Pancreas (tissue), 10 donors: ENCODE measurements at regions not wholly inside any gene's neighbourhood (a gene's known extent, or its start where the extent isn't known, plus 50 kb on each side); places are given as distances from the start of the nearest gene placed in this dataset.

Experiments used
- ATAC-seq, 4 donors: fragments of 200-7000 bp; cut with Tn5 transposase; one replicate each; pipeline versions ENCODE4 v1.8.0 to v1.9.1; 2020; ENCODE audit warnings: mild to moderate bottlenecking in 4 of 4, moderate library complexity in 4 of 4
- DNase-seq, 6 donors: peaks; one replicate each; pipeline ENCODE4 v3.0.0-alpha.2; 2020
- FAIRE-seq: peaks from 2 replicates; lab custom pipeline; 2012; peaks lifted over from hg19 to GRCh38; lab: Jason Lieb, UNC
- H3K27ac ChIP-seq, 4 donors: fragments of 200-600 bp; sonication (generic); 1 replicate in 3 of 4; 2 replicates in 1 of 4; pipeline versions ENCODE4 v1.5.0 to v1.8.0; 2020
- H3K27me3 ChIP-seq, 4 donors: fragments of 200-600 bp; one replicate each; pipeline ENCODE4 v1.8.0; 2021
- H3K36me3 ChIP-seq, 3 donors: fragments of 200-600 bp; sonication (generic) in 1 of 3; one replicate each; pipeline versions ENCODE4 v1.5.0 to v1.8.0; 2020 to 2021
- H3K4me1 ChIP-seq, 3 donors: fragments of 200-600 bp; one replicate each; pipeline ENCODE4 v1.8.0; 2021
- H3K4me3 ChIP-seq, 4 donors: fragments of 200-600 bp; sonication (generic) in 2 of 4; one replicate each; pipeline versions ENCODE4 v1.5.0 to v1.8.0; 2020 to 2021
- H3K9me3 ChIP-seq, 4 donors: fragments of 200-600 bp; one replicate each; pipeline ENCODE4 v1.8.0; 2021
- CTCF ChIP-seq, 4 donors: fragments of 200-600 bp; sonication (generic) in 3 of 4; IDR thresholded peaks; one replicate each; pipeline versions ENCODE4 v1.5.0 to v1.8.0; 2021; ENCODE audit warnings: antibody characterized with exemption in 4 of 4
- WGBS, 2 donors: extraction: QIAGEN DNeasy Blood & Tissue Kit; methylation state at CpG; one replicate each; pipeline ENCODE4 v1.1.7; 2013; 5-methylcytosine and 5-hydroxymethylcytosine counted together
- intact Hi-C, 3 donors: fragments of 100-400 bp; cut with DNase I; formaldehyde crosslinking; loops; one replicate each; pipeline versions ENCODE4 v1.11.1 to v1.14.2; 2022
- donor health status: healthy with polysubstance abuse.
- donor health status: DM: no; HTN: no; CAD: no; lungs with moderate emphysema.
- donor health status: DM: no; HTN: no; CAD: no.
- donor health status: control.
- donor health status: control.
- donor health status: Bipolar disorder and iron deficiency.
- donor health status: DM: yes; HTN: yes; CAD: no.
- donor health status: DM: no; HTN: no; CAD: no.
- donor health status: DM: no; HTN: no; CAD: no.
- donor health status: DM: yes; HTN: yes; CAD: no.

- H3K4me1 ChIP-seq: no peaks in the 10 kb centered on the region
- no peak overlapping the region for H3K4me3 ChIP-seq
- ATAC-seq: no peak
- FAIRE-seq: no peak
- no peaks in the 10 kb centered on the region for H3K36me3 ChIP-seq
- no peak for TF ChIP-seq CTCF (IDR thresholded peaks at IDR 0.05)
- DNase-seq: no peak
- no peaks in the 10 kb centered on the region for H3K9me3 ChIP-seq
- no peak overlapping the region for H3K27ac ChIP-seq
- intact Hi-C loops: no loop called here
- 83 to 84% methylated on average over 2 of the region's 2 CpGs for WGBS, 2 donors
- no peaks in the 10 kb centered on the region for H3K27me3 ChIP-seq
These were observed 126.6 kb upstream of the LYZL2 start for GRCh38 chr10:30756151-30756550.

GRCh38 chr10:30755441-30755953 lies 125.9 kb upstream of the LYZL2 start:
- no peaks in the 10 kb centered on the region for H3K36me3 ChIP-seq
- 65 to 78% methylated on average over 6 of the region's 6 CpGs for WGBS, 2 donors
- no peaks in the 10 kb centered on the region for H3K27me3 ChIP-seq
- H3K4me1 ChIP-seq: no peaks in the 10 kb centered on the region
- H3K27ac ChIP-seq: no peak overlapping the region
- no peak for FAIRE-seq
- DNase-seq: no peak
- H3K9me3 ChIP-seq: no peaks in the 10 kb centered on the region
- intact Hi-C loops: no loop called here
- no peak overlapping the region for H3K4me3 ChIP-seq
- no peak for ATAC-seq
- TF ChIP-seq CTCF (IDR thresholded peaks at IDR 0.05): no peak

- ATAC-seq (no peak), DNase-seq (no peak), FAIRE-seq (no peak)
- WGBS, 2 donors: 63 to 64% methylated on average over 10 of the region's 10 CpGs
- intact Hi-C loops: no loop called here
- Histone ChIP-seq H3K4me1 (no peaks in the 10 kb centered on the region), H3K27ac (no peak overlapping the region), H3K36me3 (no peaks in the 10 kb centered on the region), H3K9me3 (no peaks in the 10 kb centered on the region), H3K4me3 (no peak overlapping the region), H3K27me3 (no peaks in the 10 kb centered on the region)
- no peak for TF ChIP-seq CTCF (IDR thresholded peaks at IDR 0.05)
These were observed 122.9 kb upstream of the LYZL2 start for GRCh38 chr10:30752481-30752881.

GRCh38 chr10:30751678-30752331 lies 122.3 kb upstream of the LYZL2 start:
- no peak overlapping the region for H3K27ac ChIP-seq
- peak; percentile 44 to 91 (median 64) for TF ChIP-seq CTCF (IDR thresholded peaks at IDR 0.05)
- no peaks in the 10 kb centered on the region for H3K9me3 ChIP-seq

GRCh38 chr10:30750971-30751677 lies 121.6 kb upstream of the LYZL2 start:
- intact Hi-C loops: no loop called here
- no peak for TF ChIP-seq CTCF (IDR thresholded peaks at IDR 0.05)
- ATAC-seq (no peak), DNase-seq (no peak), FAIRE-seq (no peak)
- no peaks in the 10 kb centered on the region for H3K36me3 ChIP-seq
- H3K4me3 ChIP-seq: no peak overlapping the region
- H3K27me3 ChIP-seq: no peaks in the 10 kb centered on the region
- H3K9me3 ChIP-seq: no peaks in the 10 kb centered on the region
- H3K4me1 ChIP-seq: no peaks in the 10 kb centered on the region
- H3K27ac ChIP-seq: no peak overlapping the region
- 59 to 74% methylated on average over 10 of the region's 10 CpGs for WGBS, 2 donors

More at GRCh38 chr10:30751678-30752331, 122.3 kb upstream of the LYZL2 start:
- no peaks in the 10 kb centered on the region for H3K36me3 ChIP-seq
- intact Hi-C loops: no loop called here
- no peaks in the 10 kb centered on the region for H3K27me3 ChIP-seq
- WGBS, 2 donors: 45 to 47% methylated on average over 14 of the region's 14 CpGs
- H3K4me3 ChIP-seq: no peak overlapping the region
- H3K4me1 ChIP-seq: no peaks in the 10 kb centered on the region
- FAIRE-seq (no peak), DNase-seq (peak in 5 of 6 donors; percentile 36 to 80 (median 63)), ATAC-seq (peak; percentile 85 to 95 (median 90))
